ENCODE measurements at regions not wholly inside any gene's neighbourhood (a gene's known extent, or its start where the extent isn't known, plus 50 kb on each side); places are given as distances from the start of the nearest gene placed in this dataset.

GRCh38 chr9:106322706-106323245 is 540.2 kb upstream of the ZNF462 start:
- no peak overlapping the region for H3K27ac ChIP-seq
- TF ChIP-seq, protein P1, sequence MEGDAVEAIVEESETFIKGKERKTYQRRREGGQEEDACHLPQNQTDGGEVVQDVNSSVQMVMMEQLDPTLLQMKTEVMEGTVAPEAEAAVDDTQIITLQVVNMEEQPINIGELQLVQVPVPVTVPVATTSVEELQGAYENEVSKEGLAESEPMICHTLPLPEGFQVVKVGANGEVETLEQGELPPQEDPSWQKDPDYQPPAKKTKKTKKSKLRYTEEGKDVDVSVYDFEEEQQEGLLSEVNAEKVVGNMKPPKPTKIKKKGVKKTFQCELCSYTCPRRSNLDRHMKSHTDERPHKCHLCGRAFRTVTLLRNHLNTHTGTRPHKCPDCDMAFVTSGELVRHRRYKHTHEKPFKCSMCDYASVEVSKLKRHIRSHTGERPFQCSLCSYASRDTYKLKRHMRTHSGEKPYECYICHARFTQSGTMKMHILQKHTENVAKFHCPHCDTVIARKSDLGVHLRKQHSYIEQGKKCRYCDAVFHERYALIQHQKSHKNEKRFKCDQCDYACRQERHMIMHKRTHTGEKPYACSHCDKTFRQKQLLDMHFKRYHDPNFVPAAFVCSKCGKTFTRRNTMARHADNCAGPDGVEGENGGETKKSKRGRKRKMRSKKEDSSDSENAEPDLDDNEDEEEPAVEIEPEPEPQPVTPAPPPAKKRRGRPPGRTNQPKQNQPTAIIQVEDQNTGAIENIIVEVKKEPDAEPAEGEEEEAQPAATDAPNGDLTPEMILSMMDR (IDR thresholded peaks at IDR 0.05): no peak
- no peaks in the 10 kb centered on the region for H3K79me2 ChIP-seq
- no peaks in the 10 kb centered on the region for H3K36me3 ChIP-seq (ENCODE audit: control insufficient read depth, insufficient read depth, low read length)
- H3K4me3 ChIP-seq (ENCODE audit: low read depth, low read length): no peak overlapping the region
- no peaks in the 10 kb centered on the region for H3K27me3 ChIP-seq (ENCODE audit: control insufficient read depth, insufficient read depth, low read length)
- no peak overlapping the region for H3K9ac ChIP-seq
- no peak overlapping the region for H2AFZ ChIP-seq
- H3K4me1 ChIP-seq: no peaks in the 10 kb centered on the region
- no peaks in the 10 kb centered on the region for H3K9me3 ChIP-seq (ENCODE audit: control insufficient read depth, low read length)
- H3K4me2 ChIP-seq (ENCODE audit: low read length): no peak overlapping the region

DNA sequence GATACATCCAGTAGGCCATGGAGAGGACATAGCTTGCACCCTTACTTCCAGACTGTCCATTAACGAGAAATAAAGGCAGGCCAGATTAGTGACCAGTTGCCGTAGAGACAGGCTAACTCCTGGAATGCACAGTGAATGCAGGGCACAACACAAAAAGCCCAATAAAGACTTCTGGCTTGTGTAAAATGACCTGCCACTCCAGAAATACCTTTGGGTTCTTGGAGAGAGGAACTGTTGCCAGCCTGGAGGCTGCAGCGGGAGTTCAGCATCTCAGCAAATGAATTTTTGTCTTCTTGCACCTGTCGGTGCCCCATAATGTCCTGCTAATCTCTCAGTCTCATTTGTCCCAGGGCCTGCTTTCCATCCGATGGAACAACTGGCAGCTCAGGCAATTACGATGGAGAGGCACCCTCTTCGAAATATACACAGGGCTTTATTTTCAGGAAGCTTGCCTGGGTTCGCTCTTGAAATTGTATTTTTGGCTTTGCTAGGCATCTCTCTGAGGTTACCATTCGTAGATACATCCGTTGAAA is 538.8 kb upstream of the ZNF462 start:
- Histone ChIP-seq H3K4me2 (ENCODE audit: low read length) (no peak overlapping the region), H3K9ac (no peak overlapping the region), H3K9me3 (ENCODE audit: control insufficient read depth, low read length) (no peaks in the 10 kb centered on the region), H3K36me3 (ENCODE audit: control insufficient read depth, insufficient read depth, low read length) (no peaks in the 10 kb centered on the region), H3K4me1 (no peaks in the 10 kb centered on the region), H3K27me3 (ENCODE audit: control insufficient read depth, insufficient read depth, low read length) (no peaks in the 10 kb centered on the region), H3K79me2 (no peaks in the 10 kb centered on the region), H3K4me3 (ENCODE audit: low read depth, low read length) (no peak overlapping the region), H2AFZ (no peak overlapping the region), H3K27ac (no peak overlapping the region)
- TF ChIP-seq, protein P1 (IDR thresholded peaks at IDR 0.05): no peak

DNA sequence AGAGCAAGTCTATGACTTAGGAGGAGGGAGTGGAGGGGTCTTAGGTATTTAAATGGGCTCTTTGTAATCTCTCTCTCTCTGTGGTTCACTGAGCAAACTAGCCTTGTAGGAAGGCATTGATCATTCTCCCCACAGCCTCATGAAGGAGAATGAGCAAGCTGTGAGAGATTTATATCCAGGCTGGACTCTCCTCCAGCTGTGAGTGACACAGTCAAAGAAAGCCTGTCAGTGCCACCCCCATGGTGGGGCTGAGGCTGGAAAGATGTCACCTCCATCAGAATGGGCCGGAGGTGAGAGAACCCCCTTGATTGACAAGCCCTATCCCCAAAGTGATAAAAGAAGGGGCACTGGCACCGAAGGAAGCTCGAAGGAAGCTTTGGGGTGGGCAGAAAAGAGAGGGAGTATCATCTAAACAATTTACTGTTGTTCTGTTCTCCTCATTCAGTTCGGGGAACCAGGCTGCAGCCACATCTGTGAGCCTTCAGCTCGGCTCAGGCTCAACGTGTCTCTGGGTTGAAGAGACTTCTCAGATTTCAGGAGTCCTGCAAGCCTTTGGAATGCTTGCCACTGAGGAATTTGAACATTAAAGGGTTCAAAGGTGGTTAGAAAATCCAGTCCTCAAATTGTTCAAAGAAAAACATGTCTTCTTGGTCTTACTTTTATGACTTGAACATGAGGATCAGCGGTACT is 538.2 kb upstream of the ZNF462 start:
- H3K79me2 ChIP-seq: no peaks in the 10 kb centered on the region
- H3K9ac ChIP-seq: no peak overlapping the region
- no peaks in the 10 kb centered on the region for H3K9me3 ChIP-seq (ENCODE audit: control insufficient read depth, low read length)
- no peak overlapping the region for H3K27ac ChIP-seq
- H2AFZ ChIP-seq: no peak overlapping the region
- no peaks in the 10 kb centered on the region for H3K4me1 ChIP-seq
- H3K4me3 ChIP-seq (ENCODE audit: low read depth, low read length): no peak overlapping the region
- H3K4me2 ChIP-seq (ENCODE audit: low read length): no peak overlapping the region
- H3K36me3 ChIP-seq (ENCODE audit: control insufficient read depth, insufficient read depth, low read length): no peaks in the 10 kb centered on the region
- TF ChIP-seq, protein P1 (IDR thresholded peaks at IDR 0.05): no peak
- H3K27me3 ChIP-seq (ENCODE audit: control insufficient read depth, insufficient read depth, low read length): no peaks in the 10 kb centered on the region

- no peaks in the 10 kb centered on the region for H3K36me3 ChIP-seq (ENCODE audit: control insufficient read depth, insufficient read depth, low read length)
- no peaks in the 10 kb centered on the region for H3K9me3 ChIP-seq (ENCODE audit: control insufficient read depth, low read length)
- no peaks in the 10 kb centered on the region for H3K79me2 ChIP-seq
- H3K27me3 ChIP-seq (ENCODE audit: control insufficient read depth, insufficient read depth, low read length): no peaks in the 10 kb centered on the region
- no peak overlapping the region for H3K27ac ChIP-seq
- H2AFZ ChIP-seq: no peak overlapping the region
- no peak overlapping the region for H3K4me2 ChIP-seq (ENCODE audit: low read length)
- no peaks in the 10 kb centered on the region for H3K4me1 ChIP-seq
- TF ChIP-seq, protein P1 (IDR thresholded peaks at IDR 0.05): no peak
- no peak overlapping the region for H3K4me3 ChIP-seq (ENCODE audit: low read depth, low read length)
- H3K9ac ChIP-seq: no peak overlapping the region
These were observed 536.5 kb upstream of the ZNF462 start for GRCh38 chr9:106326493-106326892.

DNA sequence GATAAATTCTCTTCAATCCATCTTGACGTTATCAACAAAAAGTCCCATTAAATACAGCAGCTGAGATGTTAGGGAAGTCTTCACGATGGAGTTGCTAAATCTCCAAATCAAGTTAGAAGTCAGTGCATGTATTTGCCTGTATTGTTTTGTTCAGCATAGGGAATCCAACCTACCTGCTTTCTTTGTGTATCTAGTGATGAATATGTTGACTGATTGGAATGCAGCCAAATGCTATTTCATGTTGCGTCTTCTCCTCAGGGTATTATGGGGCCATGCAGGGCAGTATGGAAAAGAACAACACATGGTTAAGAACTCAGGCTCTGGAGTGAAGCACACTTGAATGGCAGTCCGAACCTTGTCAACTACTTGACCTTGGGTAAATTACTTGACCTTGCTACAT is 529.5 kb upstream of the ZNF462 start:
- Histone ChIP-seq H3K79me2 (no peaks in the 10 kb centered on the region), H3K4me1 (no peaks in the 10 kb centered on the region), H3K27ac (no peak overlapping the region), H3K9ac (no peak overlapping the region), H2AFZ (no peak overlapping the region), H3K4me3 (ENCODE audit: low read depth, low read length) (no peak overlapping the region), H3K9me3 (ENCODE audit: control insufficient read depth, low read length) (no peaks in the 10 kb centered on the region), H3K36me3 (ENCODE audit: control insufficient read depth, insufficient read depth, low read length) (no peaks in the 10 kb centered on the region), H3K4me2 (ENCODE audit: low read length) (no peak overlapping the region), H3K27me3 (ENCODE audit: control insufficient read depth, insufficient read depth, low read length) (no peaks in the 10 kb centered on the region)
- TF ChIP-seq, protein P1 (IDR thresholded peaks at IDR 0.05): no peak

All from parathyroid adenoma (tissue), 2 donors.